ENCODE measurements at regions not wholly inside any gene's neighbourhood (a gene's known extent, or its start where the extent isn't known, plus 50 kb on each side); places are given as distances from the start of the nearest gene placed in this dataset.
"Not testable (repeated sequence)": the region's sequence is repeated elsewhere in the genome, so short reads cannot be mapped to it uniquely, and the experiment has no call there.

GRCh38 chr7:73918926-73919693 lies 58.2 kb downstream of the TMEM270 start:
- no peak for ATAC-seq
- intact Hi-C loops (cut with DNase I): loop anchor here (10.0 kb wide), 1 partner anchor 56 kb away; no protein-coding TSS in a partner anchor

GRCh38 chr7:73919694-73920375 lies 58.9 kb downstream of the TMEM270 start:
- intact Hi-C loops (cut with DNase I): loop anchor here (10.0 kb wide), 1 partner anchor 55 kb away; no protein-coding TSS in a partner anchor
- no peak for DNase-seq (ENCODE audit: missing footprints)
- ATAC-seq: no peak

More at GRCh38 chr7:73918926-73919693, 58.2 kb downstream of the TMEM270 start:
- no peak for DNase-seq (ENCODE audit: missing footprints)

GRCh38 chr7:73920406-73921134 lies 59.6 kb downstream of the TMEM270 start:
- DNase-seq (ENCODE audit: missing footprints): no peak
- ATAC-seq: no peak
- intact Hi-C loops (cut with DNase I): no loop called here

DNA sequence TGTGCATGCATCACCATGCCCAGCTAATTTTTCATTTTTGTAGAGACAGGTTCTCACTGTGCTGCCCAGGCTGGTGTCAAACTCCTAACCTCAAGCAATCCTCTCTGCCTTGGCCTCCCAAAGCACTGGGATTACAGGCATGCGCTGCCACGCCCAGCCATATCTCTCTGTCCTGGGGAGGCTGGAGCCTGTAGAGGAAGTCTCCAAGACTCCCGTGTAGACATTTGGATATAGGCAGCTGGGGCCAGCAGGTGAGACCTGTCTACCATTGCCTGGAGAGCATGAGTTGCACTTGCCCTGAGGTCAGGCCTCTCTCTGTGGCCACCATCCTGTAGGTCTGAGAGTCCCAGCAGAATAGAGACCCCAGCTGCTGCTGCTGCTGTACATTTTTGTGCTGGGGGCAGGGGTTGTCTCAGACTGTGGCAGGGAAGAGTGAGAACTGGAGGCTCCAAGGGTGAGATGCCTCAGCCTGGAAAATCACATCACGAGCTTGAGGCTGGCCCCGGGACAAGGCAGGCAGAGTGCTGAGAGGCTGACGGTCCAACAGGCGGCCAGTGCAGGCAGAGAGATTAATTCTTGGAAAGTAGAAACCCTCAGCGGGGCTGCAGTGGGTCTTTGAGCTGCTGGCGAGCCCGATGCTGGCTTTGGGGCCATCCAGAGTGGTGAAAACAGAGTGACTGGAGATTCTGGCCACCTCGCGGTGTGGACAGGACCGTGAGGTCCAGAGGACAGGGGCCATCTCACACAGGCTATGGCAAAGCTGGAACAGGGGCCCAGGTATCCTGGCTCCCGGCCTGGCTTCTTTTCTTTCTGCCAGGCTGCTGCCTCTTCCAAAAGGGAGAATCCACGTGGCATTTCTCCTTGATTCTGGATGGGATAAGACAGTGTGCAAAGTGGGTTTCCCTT lies 60.9 kb downstream of the TMEM270 start:
- ATAC-seq (peak; percentile 58), DNase-seq (ENCODE audit: missing footprints) (no peak)
- intact Hi-C loops (cut with DNase I): no loop called here

DNA sequence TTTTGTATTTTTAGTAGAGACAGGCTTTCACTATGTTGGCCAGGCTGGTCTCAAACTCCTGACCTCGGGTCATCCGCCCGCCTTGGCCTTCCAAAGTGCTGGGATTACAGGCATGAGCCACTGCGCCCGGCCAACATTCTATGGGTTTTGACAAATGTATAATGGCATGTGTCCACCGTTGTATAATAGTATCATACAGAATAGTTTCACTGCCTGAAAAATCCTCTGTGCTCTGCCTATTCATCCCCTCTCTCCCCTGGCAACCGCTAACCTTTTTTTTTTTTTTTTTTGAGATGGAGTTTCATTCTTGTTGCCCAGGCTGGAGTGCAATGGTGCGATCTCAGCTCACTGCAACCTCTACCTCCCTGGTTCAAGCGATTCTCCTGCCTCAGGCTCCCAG lies 67.7 kb downstream of the TMEM270 start:
- DNase-seq (ENCODE audit: missing footprints); intact Hi-C loops (cut with DNase I); ATAC-seq: not testable (repeated sequence)

- ATAC-seq: no peak
- no peak for DNase-seq (ENCODE audit: missing footprints)
- intact Hi-C loops (cut with DNase I): no loop called here
Observed at GRCh38 chr7:73931502-73931901, 70.5 kb downstream of the TMEM270 start.

GRCh38 chr7:73932364-73932763 lies 71.4 kb downstream of the TMEM270 start:
- intact Hi-C loops (cut with DNase I): no loop called here
- ATAC-seq (no peak), DNase-seq (ENCODE audit: missing footprints) (no peak)

- ATAC-seq (no peak), DNase-seq (ENCODE audit: missing footprints) (no peak)
Observed at GRCh38 chr7:73933091-73933490, 72.1 kb downstream of the TMEM270 start.

DNA sequence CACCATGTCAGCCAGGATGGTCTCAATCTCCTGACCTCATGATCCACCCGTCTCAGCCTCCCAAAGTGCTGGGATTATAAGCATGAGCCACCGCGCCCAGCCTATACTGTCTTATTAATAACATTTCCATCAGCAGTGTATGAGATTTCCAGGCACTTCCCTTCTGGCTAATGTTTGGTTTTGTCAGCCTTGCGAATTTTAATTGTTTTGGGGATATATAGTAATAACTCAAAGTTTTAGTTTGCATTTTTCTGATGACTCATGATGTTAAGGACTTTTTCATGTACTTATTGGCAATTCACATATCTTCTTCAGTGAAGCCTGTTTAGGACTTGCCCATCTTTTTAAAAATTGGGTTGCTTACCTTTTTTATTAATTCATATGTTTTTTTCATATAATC lies 76.0 kb downstream of the TMEM270 start:
- ATAC-seq: no peak
- intact Hi-C loops (cut with DNase I): no loop called here
- DNase-seq (ENCODE audit: missing footprints): no peak

More at GRCh38 chr7:73933091-73933490, 72.1 kb downstream of the TMEM270 start:
- intact Hi-C loops (cut with DNase I): no loop called here

- intact Hi-C loops (cut with DNase I); ATAC-seq; DNase-seq (ENCODE audit: missing footprints): not testable (repeated sequence)
Observed at GRCh38 chr7:73937650-73938049, 76.7 kb downstream of the TMEM270 start.

DNA sequence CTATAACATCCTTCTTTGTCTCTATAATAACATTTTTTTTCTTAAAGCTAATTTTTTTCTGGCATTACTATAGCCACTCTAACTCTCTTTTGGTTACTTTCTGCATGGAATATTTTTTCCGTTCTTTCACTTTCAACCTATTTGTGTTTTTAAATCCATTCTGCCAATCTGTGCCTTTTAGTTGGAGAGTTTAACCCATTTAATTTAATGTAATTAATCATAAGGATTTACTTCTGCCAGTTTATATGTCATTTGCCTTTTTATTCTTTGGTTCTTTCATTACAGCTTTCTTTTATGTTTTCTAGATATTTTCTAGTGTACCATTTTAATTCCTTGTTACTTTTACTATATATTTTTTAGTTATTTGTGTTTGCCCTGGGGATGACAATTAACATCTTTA lies 78.6 kb downstream of the TMEM270 start:
- DNase-seq (ENCODE audit: missing footprints): no peak
- ATAC-seq: no peak
- intact Hi-C loops (cut with DNase I): no loop called here

DNA sequence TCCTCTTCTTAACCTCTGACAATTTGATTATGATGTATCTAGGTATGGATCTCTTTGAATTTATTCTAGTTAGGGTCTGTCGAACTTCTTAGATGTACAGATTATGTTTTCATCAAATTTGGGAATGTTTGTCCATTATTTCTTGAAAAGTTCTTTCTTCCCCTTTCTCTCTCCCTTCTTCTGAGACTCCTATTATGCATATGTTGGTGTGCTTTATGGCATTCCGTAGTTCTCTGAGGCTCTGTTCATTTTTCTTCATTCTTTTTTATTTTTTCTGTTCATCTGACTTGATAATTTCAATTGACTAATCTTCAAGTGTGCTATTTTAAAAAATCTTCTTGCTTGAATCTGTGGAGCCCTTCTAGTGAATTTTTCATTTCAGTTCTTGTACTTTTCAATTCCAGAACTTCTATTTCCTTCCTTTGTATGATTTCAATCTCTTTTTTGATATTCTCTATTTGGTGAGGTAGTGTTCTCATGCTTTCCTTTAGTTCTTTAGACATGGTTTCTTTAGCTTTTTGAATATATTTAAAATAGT lies 79.8 kb downstream of the TMEM270 start:
- no peak for DNase-seq (ENCODE audit: missing footprints)
- intact Hi-C loops (cut with DNase I): no loop called here
- ATAC-seq: no peak

GRCh38 chr7:73941836-73942551 lies 81.0 kb downstream of the TMEM270 start:
- intact Hi-C loops (cut with DNase I): no loop called here

GRCh38 chr7:73945022-73945421 lies 83.0 kb upstream of the ELN start:
- intact Hi-C loops (cut with DNase I): no loop called here
- ATAC-seq (no peak), DNase-seq (ENCODE audit: missing footprints) (no peak)

More at GRCh38 chr7:73941836-73942551, 81.0 kb downstream of the TMEM270 start:
- no peak for ATAC-seq
- no peak for DNase-seq (ENCODE audit: missing footprints)

DNA sequence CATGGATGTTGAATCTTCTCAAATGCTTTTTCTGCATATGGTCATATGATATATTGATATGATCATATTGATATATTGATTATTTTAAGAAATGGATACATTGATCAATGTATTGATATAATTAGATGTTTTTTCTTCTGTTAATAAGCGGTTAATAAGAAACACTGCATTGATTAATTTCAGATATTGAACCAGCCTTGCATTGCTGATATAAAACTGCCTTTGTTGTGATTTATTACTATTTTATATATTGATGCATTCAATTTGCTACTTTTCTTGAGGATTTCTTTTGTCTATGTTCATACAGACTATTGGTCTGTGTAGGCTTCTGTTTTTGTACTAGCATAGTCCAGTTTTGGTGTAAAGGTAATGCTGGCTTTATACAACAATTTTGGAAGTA lies 79.7 kb upstream of the ELN start:
- DNase-seq (ENCODE audit: missing footprints) (no peak), ATAC-seq (no peak)
- intact Hi-C loops (cut with DNase I): no loop called here

- ATAC-seq: no peak
- intact Hi-C loops (cut with DNase I): no loop called here
- no peak for DNase-seq (ENCODE audit: missing footprints)
Observed at GRCh38 chr7:73952266-73952665, 75.7 kb upstream of the ELN start.

GRCh38 chr7:73954181-73954580 lies 73.8 kb upstream of the ELN start:
- intact Hi-C loops (cut with DNase I): no loop called here
- DNase-seq (ENCODE audit: missing footprints) (no peak), ATAC-seq (no peak)

DNA sequence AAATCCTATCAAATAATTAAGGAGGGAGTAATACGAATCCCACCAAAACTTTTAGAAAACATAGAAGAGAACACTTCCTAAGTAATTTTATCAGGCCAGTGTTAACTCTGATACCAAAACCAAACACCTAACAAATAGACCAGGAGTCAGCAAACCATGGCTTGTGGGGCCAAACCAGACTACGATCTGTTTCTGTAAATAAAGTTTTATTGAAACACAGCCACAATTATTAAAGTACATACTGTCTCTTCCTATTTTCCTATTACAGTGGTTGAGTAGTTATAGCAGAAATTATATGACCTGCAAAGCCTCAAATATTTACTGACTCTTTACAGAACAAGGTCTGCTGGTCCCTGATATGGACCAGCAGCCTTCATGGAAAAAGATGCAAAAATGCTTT lies 73.1 kb upstream of the ELN start:
- ATAC-seq (no peak), DNase-seq (ENCODE audit: missing footprints) (no peak)
- intact Hi-C loops (cut with DNase I): no loop called here
